ENCODE measurements at regions not wholly inside any gene's neighbourhood (a gene's known extent, or its start where the extent isn't known, plus 50 kb on each side); places are given as distances from the start of the nearest gene placed in this dataset.
A peak's percentile ranks its signal among the peaks of the same experiment; 100 is the strongest.

GRCh38 chr10:70962686-70963085 is 74.3 kb upstream of the PCBD1 start:
- peaks cover 4% of the 10 kb centered on the region for H3K27me3 Mint-ChIP-seq (ENCODE audit: low read depth)
- H3K9me3 Mint-ChIP-seq = no peaks in the 10 kb centered on the region
- TF ChIP-seq CTCF (conservative IDR thresholded peaks at IDR 0.05) = no peak
- DNase-seq (ENCODE audit: low read depth, low spot score) = no peak
- H3K4me3 Mint-ChIP-seq = no peak overlapping the region
- no peak overlapping the region for H3K27ac Mint-ChIP-seq (ENCODE audit: unreplicated experiment)
- no peaks in the 10 kb centered on the region for H3K4me1 Mint-ChIP-seq
- H3K36me3 Mint-ChIP-seq (ENCODE audit: low read depth) = no peaks in the 10 kb centered on the region

- Mint-ChIP-seq H3K36me3 (ENCODE audit: low read depth) (no peaks in the 10 kb centered on the region), H3K27me3 (ENCODE audit: low read depth) (peaks cover 4% of the 10 kb centered on the region), H3K4me3 (no peak overlapping the region), H3K9me3 (no peaks in the 10 kb centered on the region), H3K27ac (ENCODE audit: unreplicated experiment) (peak overlapping the region; percentile 3), H3K4me1 (peaks cover 6% of the 10 kb centered on the region)
- DNase-seq (ENCODE audit: low read depth, low spot score) = no peak
- TF ChIP-seq CTCF (conservative IDR thresholded peaks at IDR 0.05) = no peak
Measured at GRCh38 chr10:70963271-70963670, 74.9 kb upstream of the PCBD1 start.

GRCh38 chr10:70964245-70964644 is 75.9 kb upstream of the PCBD1 start:
- Mint-ChIP-seq H3K4me3 (no peak overlapping the region), H3K27ac (ENCODE audit: unreplicated experiment) (no peak overlapping the region), H3K36me3 (ENCODE audit: low read depth) (no peaks in the 10 kb centered on the region), H3K27me3 (ENCODE audit: low read depth) (peaks cover 4% of the 10 kb centered on the region), H3K4me1 (peaks cover 9% of the 10 kb centered on the region), H3K9me3 (no peaks in the 10 kb centered on the region)
- DNase-seq (ENCODE audit: low read depth, low spot score) = no peak
- TF ChIP-seq CTCF (conservative IDR thresholded peaks at IDR 0.05) = no peak

GRCh38 chr10:70964881-70965280 is 76.5 kb upstream of the PCBD1 start:
- no peak for TF ChIP-seq CTCF (conservative IDR thresholded peaks at IDR 0.05)
- no peak overlapping the region for H3K27ac Mint-ChIP-seq (ENCODE audit: unreplicated experiment)
- peaks cover 4% of the 10 kb centered on the region for H3K27me3 Mint-ChIP-seq (ENCODE audit: low read depth)
- no peaks in the 10 kb centered on the region for H3K36me3 Mint-ChIP-seq (ENCODE audit: low read depth)
- no peaks in the 10 kb centered on the region for H3K9me3 Mint-ChIP-seq
- H3K4me1 Mint-ChIP-seq = peaks cover 9% of the 10 kb centered on the region
- DNase-seq (ENCODE audit: low read depth, low spot score) = no peak
- H3K4me3 Mint-ChIP-seq = no peak overlapping the region

- Mint-ChIP-seq H3K27ac (ENCODE audit: unreplicated experiment) (no peak overlapping the region), H3K36me3 (ENCODE audit: low read depth) (no peaks in the 10 kb centered on the region), H3K4me3 (no peak overlapping the region), H3K27me3 (ENCODE audit: low read depth) (peaks cover 4% of the 10 kb centered on the region), H3K4me1 (peaks cover 9% of the 10 kb centered on the region), H3K9me3 (no peaks in the 10 kb centered on the region)
- no peak for TF ChIP-seq CTCF (conservative IDR thresholded peaks at IDR 0.05)
- no peak for DNase-seq (ENCODE audit: low read depth, low spot score)
Measured at GRCh38 chr10:70965566-70965965, 77.2 kb upstream of the PCBD1 start.

Measured in neural crest cell (in vitro differentiated cells).